GM12878 (cell line): ENCODE measurements at regions not wholly inside any gene's neighbourhood (a gene's known extent, or its start where the extent isn't known, plus 50 kb on each side); places are given as distances from the start of the nearest gene placed in this dataset.

Source experiments
- ATAC-seq: fragments of 200-7000 bp; cut with Tn5 transposase; 3 replicates; pipeline ENCODE4 v1.9.1; 2020; ENCODE audit warnings: mild to moderate bottlenecking, moderate library complexity
- BruUV-seq: library from RNA; stranded (reverse); fragments of 400-500 nt; replicated peaks from 2 replicates; lab custom pipeline; 2021; lab: Mats Ljungman, UMichigan
- CTCF ChIA-PET: fragments of 300-600 bp; sonication (Branson Sonifier 250); formaldehyde crosslinking; extraction: SDS; loops from one replicate; lab custom pipeline; 2021; ENCODE audit warnings: inconsistent platforms; lab: Yijun Ruan, JAX
- POLR2A ChIA-PET: fragments of 350-600 bp; formaldehyde crosslinking; extraction: SDS; loops from one replicate; lab custom pipeline; 2021; ENCODE audit warnings: inconsistent platforms; lab: Charles Lee
- RAD21 ChIA-PET: fragments of 300-600 bp; sonication (Branson Sonifier 250); formaldehyde crosslinking; loops from one replicate; lab custom pipeline; 2023; ENCODE audit warnings: antibody characterized with exemption; ENCODE audit not compliant: unreplicated experiment; lab: Charles Lee
- SMC1A ChIA-PET: fragments of 300-600 bp; sonication (Branson Sonifier 250); formaldehyde crosslinking; loops from one replicate; lab custom pipeline; 2023; ENCODE audit not compliant: unreplicated experiment, uncharacterized antibody; lab: Charles Lee
- DNase-seq: peaks from one replicate; pipeline ENCODE4 v3.0.0-alpha.2; 2011; ENCODE audit warnings: low read depth, low spot score
- FAIRE-seq: peaks from 3 replicates; lab custom pipeline; 2011; peaks lifted over from hg19 to GRCh38; lab: Jason Lieb, UNC
- H2AFZ ChIP-seq: 2 replicates; pipeline ENCODE4 v1.6.0; 2011; ENCODE audit warnings: low read depth, low read length, control low read depth; ENCODE audit not compliant: control insufficient read depth
- H3K27ac ChIP-seq: 2 replicates; pipeline ENCODE4 v1.5.1; 2011; ENCODE audit warnings: control low read depth; ENCODE audit not compliant: control insufficient read depth, insufficient read depth
- H3K27me3 ChIP-seq, 2 experiments: replicated peaks in 1 of 2; 2 replicates each; pipeline versions ENCODE4 v1.6.0 to v1.6.1; 2011; ENCODE audit warnings: low read length in 1 of 2; ENCODE audit not compliant: control insufficient read depth in 2 of 2, insufficient read depth in 2 of 2
- H3K36me3 ChIP-seq, 2 experiments: 2 replicates each; pipeline ENCODE4 v1.5.1; 2011; ENCODE audit warnings: low read length in 1 of 2; ENCODE audit not compliant: control insufficient read depth in 2 of 2, insufficient read depth in 2 of 2
- H3K4me1 ChIP-seq: 2 replicates; pipeline ENCODE4 v1.6.1; 2011; ENCODE audit warnings: mild to moderate bottlenecking, low read length, moderate library complexity, mixed read lengths; ENCODE audit not compliant: control insufficient read depth, insufficient read depth
- H3K4me2 ChIP-seq: 2 replicates; pipeline ENCODE4 v1.6.0; 2011; ENCODE audit warnings: control low read depth; ENCODE audit not compliant: control insufficient read depth, insufficient read depth
- H3K4me3 ChIP-seq: fragments of 200-600 bp; sonication (generic); 2 replicates; pipeline ENCODE4 v1.5.1; 2016
- H3K79me2 ChIP-seq: 2 replicates; pipeline ENCODE4 v1.6.0; 2011; ENCODE audit warnings: low read length; ENCODE audit not compliant: control insufficient read depth, insufficient read depth
- H3K9ac ChIP-seq: 2 replicates; pipeline ENCODE4 v1.8.0; 2011; ENCODE audit warnings: low read length, control low read depth, mixed read lengths; ENCODE audit not compliant: control insufficient read depth, insufficient read depth
- H3K9me3 ChIP-seq: replicated peaks from 3 replicates; pipeline ENCODE4 v1.5.1; 2011; ENCODE audit warnings: mild to moderate bottlenecking, low read length; ENCODE audit not compliant: control insufficient read depth, insufficient read depth
- H4K20me1 ChIP-seq: 2 replicates; pipeline ENCODE4 v1.6.0; 2011; ENCODE audit not compliant: control insufficient read depth, insufficient read depth
- DPF2 ChIP-seq: fragments of 450-650 bp; IDR thresholded peaks from 2 replicates; pipeline ENCODE4 v1.6.1; 2017; ENCODE audit warnings: mild to moderate bottlenecking
- E2F8 ChIP-seq: fragments of 450-650 bp; IDR thresholded peaks from 2 replicates; pipeline ENCODE4 v1.6.1; 2018; ENCODE audit warnings: mild to moderate bottlenecking, low read depth, moderate library complexity; ENCODE audit not compliant: partially characterized antibody
- ESRRA ChIP-seq: IDR thresholded peaks from 2 replicates; pipeline ENCODE4 v1.6.1; 2012; ENCODE audit warnings: mild to moderate bottlenecking, low read length, improper control_type of control experiment
- HDGF ChIP-seq: fragments of 450-650 bp; IDR thresholded peaks from 2 replicates; pipeline ENCODE4 v1.6.1; 2016; ENCODE audit warnings: antibody characterized with exemption
- MXI1 ChIP-seq: fragments of 150-350 bp; IDR thresholded peaks from 2 replicates; pipeline ENCODE4 v1.6.1; 2011; ENCODE audit warnings: low read depth, mild to moderate bottlenecking, inconsistent platforms, low read length, improper control_type of control experiment
- NR2C1 ChIP-seq: fragments of 450-650 bp; IDR thresholded peaks from 2 replicates; pipeline ENCODE4 v1.6.1; 2017; ENCODE audit warnings: antibody characterized with exemption, mild to moderate bottlenecking, moderate library complexity
- RAD21 ChIP-seq: IDR thresholded peaks from 2 replicates; pipeline ENCODE4 v1.6.1; 2011; ENCODE audit warnings: mild to moderate bottlenecking, low read depth, low read length, moderate library complexity; ENCODE audit not compliant: insufficient read depth
- SIN3A ChIP-seq: IDR thresholded peaks from 2 replicates; pipeline ENCODE4 v1.6.1; 2012; ENCODE audit warnings: low read depth, low read length, improper control_type of control experiment
- YBX1 ChIP-seq: fragments of 450-650 bp; IDR thresholded peaks from 2 replicates; pipeline ENCODE4 v1.6.1; 2016; ENCODE audit warnings: antibody characterized with exemption
- YY1 ChIP-seq: IDR thresholded peaks from 2 replicates; pipeline ENCODE4 v1.6.1; 2011; ENCODE audit warnings: low read depth, mild to moderate bottlenecking, low read length
- WGBS: methylation state at CpG from one replicate; pipeline ENCODE4 v1.1.6; 2016; ENCODE audit warnings: low lambda C conversion rate; ENCODE audit not compliant: insufficient replicate concordance, insufficient coverage; ENCODE audit errors: missing lambda C conversion rate; 5-methylcytosine and 5-hydroxymethylcytosine counted together
- in situ Hi-C: fragments of 300-500 bp; cut with MboI; formaldehyde crosslinking; loops from 9 replicates; pipeline ENCODE4 v1.14.3; 2018; ENCODE audit warnings: mixed read lengths
- intact Hi-C: fragments of 100-400 bp; cut with micrococcal nuclease; formaldehyde crosslinking; loops from one replicate; pipeline ENCODE4 v1.14.2; 2022; ENCODE audit not compliant: unreplicated experiment

GRCh38 chr4:54914781-54915180 lies 210.6 kb downstream of the KDR start:
- Histone ChIP-seq H3K4me1 (no peaks in the 10 kb centered on the region), H3K9ac (no peak overlapping the region), H4K20me1 (no peaks in the 10 kb centered on the region), H3K36me3 (no peaks in the 10 kb centered on the region), H3K4me2 (no peak overlapping the region), H3K27ac (no peak overlapping the region), H3K9me3 (no peaks in the 10 kb centered on the region), H3K4me3 (no peak overlapping the region), H3K79me2 (no peaks in the 10 kb centered on the region), H3K27me3 (no peaks in the 10 kb centered on the region), H2AFZ (no peak overlapping the region)
- ChIA-PET POLR2A (no interaction called here), CTCF (no interaction called here), RAD21 (no interaction called here), SMC1A (no interaction called here)
- in situ Hi-C loops (no loop called here), intact Hi-C loops (no loop called here)
- no peak for TF ChIP-seq ESRRA
- TF ChIP-seq SIN3A, result no peak
- TF ChIP-seq DPF2, result no peak
- no peak for TF ChIP-seq E2F8
- TF ChIP-seq YBX1, result no peak
- TF ChIP-seq RAD21, result no peak
- no peak for TF ChIP-seq MXI1
- TF ChIP-seq HDGF, result no peak
- TF ChIP-seq NR2C1, result no peak
- no peak for TF ChIP-seq YY1
- no peak for FAIRE-seq
- DNase-seq, result no peak
- no TSS peak for BruUV-seq
- no peak for ATAC-seq
- 5% methylated on average over 2 of the region's 2 CpGs for WGBS
